ENCODE measurements at regions not wholly inside any gene's neighbourhood (a gene's known extent, or its start where the extent isn't known, plus 50 kb on each side); places are given as distances from the start of the nearest gene placed in this dataset.

DNA sequence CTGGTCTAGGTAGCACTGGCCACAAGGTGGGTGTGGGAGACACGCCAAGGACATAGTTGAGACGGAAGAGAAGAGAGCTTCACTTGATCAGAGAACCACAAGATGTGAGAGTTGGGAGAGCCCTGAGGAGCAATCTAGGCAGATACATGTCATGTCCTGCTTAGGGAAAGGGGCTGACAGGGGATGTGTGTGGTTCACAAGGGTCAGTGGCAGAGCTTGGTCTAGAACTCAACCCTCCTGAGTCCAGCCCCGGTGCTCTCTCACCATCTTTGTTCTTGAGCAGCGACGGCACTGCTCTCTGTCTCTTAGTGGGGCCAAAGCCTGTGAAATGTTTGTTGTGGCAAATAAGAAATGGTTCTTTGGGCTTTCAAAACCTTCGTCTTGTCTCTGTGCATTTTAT is 243.5 kb upstream of the ROPN1 start:
- H3K9me1 ChIP-seq (replicated peaks; ENCODE audit: control insufficient read depth, extremely low read depth, insufficient read depth, low read length): no peaks in the 10 kb centered on the region
- no peak overlapping the region for H2AFZ ChIP-seq (ENCODE audit: low read depth, low read length)
- no peak overlapping the region for H3K9ac ChIP-seq (replicated peaks; ENCODE audit: extremely low read depth, insufficient read depth, low read length)
- H3K4me1 ChIP-seq (ENCODE audit: control insufficient read depth, extremely low read depth, insufficient read depth, low read length): peaks cover 9% of the 10 kb centered on the region
- no peaks in the 10 kb centered on the region for H3K36me3 ChIP-seq (ENCODE audit: control insufficient read depth in 2 of 2, extremely low read depth in 1 of 2, insufficient read depth in 2 of 2, low read length in 2 of 2)
- no peaks in the 10 kb centered on the region for H3K9me3 ChIP-seq (replicated peaks; ENCODE audit: control insufficient read depth, insufficient read depth, low read length)
- H4K20me1 ChIP-seq (replicated peaks; ENCODE audit: control insufficient read depth, extremely low read depth, insufficient read depth, low read length): no peaks in the 10 kb centered on the region
- no peak overlapping the region for H3K4me2 ChIP-seq (ENCODE audit: insufficient read depth, low read length)
- POLR2A ChIA-PET: no interaction called here
- CTCF ChIA-PET: interaction anchor here (0.6 to 2.2 kb wide), 4 partner anchors 12 to 46 kb away, joined by 3 to 6 read pairs (median 3); no protein-coding TSS in a partner anchor
- no peak overlapping the region for H3K4me3 ChIP-seq (replicated peaks in 1 of 3; ENCODE audit: insufficient read depth in 1 of 3, low read depth in 1 of 3, low read length in 3 of 3)
- DNase-seq (ENCODE audit: low read depth, low spot score): no peak
- intact Hi-C loops (cut with micrococcal nuclease): loop anchor here (2.0 kb wide), 1 partner anchor 13 kb away; no protein-coding TSS in a partner anchor
- no peaks in the 10 kb centered on the region for H3K27me3 ChIP-seq (ENCODE audit: control insufficient read depth in 2 of 2, insufficient read depth in 2 of 2, low read length in 2 of 2)
- BruUV-seq (replicated peaks): no TSS peak
- dilution Hi-C loops (cut with MboI; ENCODE audit: extremely low pct_ligation_motif_present, low sequenced_read_pairs): no loop called here
- no peak overlapping the region for H3K27ac ChIP-seq (ENCODE audit: insufficient read depth, low read depth, low read length)
- no peaks in the 10 kb centered on the region for H3K79me2 ChIP-seq (ENCODE audit: control insufficient read depth, insufficient read depth, low read length)
- TF ChIP-seq MAX (IDR thresholded peaks at IDR 0.05; ENCODE audit: insufficient read depth, insufficient read length): no peak
- TF ChIP-seq FOS (IDR thresholded peaks at IDR 0.05; ENCODE audit: borderline replicate concordance, insufficient read depth, low read length): no peak
- TF ChIP-seq, protein P1, sequence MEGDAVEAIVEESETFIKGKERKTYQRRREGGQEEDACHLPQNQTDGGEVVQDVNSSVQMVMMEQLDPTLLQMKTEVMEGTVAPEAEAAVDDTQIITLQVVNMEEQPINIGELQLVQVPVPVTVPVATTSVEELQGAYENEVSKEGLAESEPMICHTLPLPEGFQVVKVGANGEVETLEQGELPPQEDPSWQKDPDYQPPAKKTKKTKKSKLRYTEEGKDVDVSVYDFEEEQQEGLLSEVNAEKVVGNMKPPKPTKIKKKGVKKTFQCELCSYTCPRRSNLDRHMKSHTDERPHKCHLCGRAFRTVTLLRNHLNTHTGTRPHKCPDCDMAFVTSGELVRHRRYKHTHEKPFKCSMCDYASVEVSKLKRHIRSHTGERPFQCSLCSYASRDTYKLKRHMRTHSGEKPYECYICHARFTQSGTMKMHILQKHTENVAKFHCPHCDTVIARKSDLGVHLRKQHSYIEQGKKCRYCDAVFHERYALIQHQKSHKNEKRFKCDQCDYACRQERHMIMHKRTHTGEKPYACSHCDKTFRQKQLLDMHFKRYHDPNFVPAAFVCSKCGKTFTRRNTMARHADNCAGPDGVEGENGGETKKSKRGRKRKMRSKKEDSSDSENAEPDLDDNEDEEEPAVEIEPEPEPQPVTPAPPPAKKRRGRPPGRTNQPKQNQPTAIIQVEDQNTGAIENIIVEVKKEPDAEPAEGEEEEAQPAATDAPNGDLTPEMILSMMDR (IDR thresholded peaks at IDR 0.05; ENCODE audit: extremely low read depth in 1 of 2, insufficient read depth in 1 of 2, low read depth in 1 of 2, low read length in 2 of 2): no peak
- no peak for TF ChIP-seq POLR2AphosphoS5 (IDR thresholded peaks at IDR 0.05; ENCODE audit: insufficient read depth, low read depth, low read length)
- no peak for TF ChIP-seq JUN (IDR thresholded peaks at IDR 0.05; ENCODE audit: borderline replicate concordance, insufficient read depth, insufficient read length, low read depth)
- no peak for TF ChIP-seq MYC (IDR thresholded peaks at IDR 0.05; ENCODE audit: low read depth, low read length)
- no peak for TF ChIP-seq POLR2A (IDR thresholded peaks at IDR 0.05; ENCODE audit: low read depth, low read length)
- FAIRE-seq: no peak
